ENCODE measurements at regions not wholly inside any gene's neighbourhood (a gene's known extent, or its start where the extent isn't known, plus 50 kb on each side); places are given as distances from the start of the nearest gene placed in this dataset.

- no peak for DNase-seq
- H3K36me3 ChIP-seq (replicated peaks in 1 of 2; ENCODE audit: insufficient read depth in 1 of 2, low read depth in 2 of 2), result no peaks in the 10 kb centered on the region
- no peak overlapping the region for H3K4me3 ChIP-seq
- no peaks in the 10 kb centered on the region for H3K27me3 ChIP-seq
- TF ChIP-seq CTCF (IDR thresholded peaks at IDR 0.05) (no peak), POLR2A (IDR thresholded peaks at IDR 0.05) (no peak)
- H3K27ac ChIP-seq, result no peak overlapping the region
- H3K9me3 ChIP-seq, result no peaks in the 10 kb centered on the region
- H3K4me1 ChIP-seq, result no peaks in the 10 kb centered on the region
- WGBS, 2 donors, result 86 to 93% methylated on average over 2 of the region's 2 CpGs
- no peak for ATAC-seq
- intact Hi-C loops (cut with DNase I), result no loop called here
Measured at GRCh38 chr4:85419103-85419502, 55.8 kb upstream of the ARHGAP24 start.

- DNase-seq, result no peak
- no peak for TF ChIP-seq POLR2A (IDR thresholded peaks at IDR 0.05)
- TF ChIP-seq CTCF (IDR thresholded peaks at IDR 0.05), result no peak
- 84 to 85% methylated on average over 6 of the region's 6 CpGs for WGBS, 2 donors
- intact Hi-C loops (cut with DNase I), result no loop called here
- no peaks in the 10 kb centered on the region for H3K9me3 ChIP-seq
- no peaks in the 10 kb centered on the region for H3K36me3 ChIP-seq (replicated peaks in 1 of 2; ENCODE audit: insufficient read depth in 1 of 2, low read depth in 2 of 2)
- no peaks in the 10 kb centered on the region for H3K4me1 ChIP-seq
- no peak overlapping the region for H3K27ac ChIP-seq
- ATAC-seq, result no peak
- no peaks in the 10 kb centered on the region for H3K27me3 ChIP-seq
- no peak overlapping the region for H3K4me3 ChIP-seq
Measured at GRCh38 chr4:85420831-85421230, 54.1 kb upstream of the ARHGAP24 start.

GRCh38 chr4:85423431-85423830 lies 51.5 kb upstream of the ARHGAP24 start:
- Histone ChIP-seq H3K27ac (no peak overlapping the region), H3K36me3 (replicated peaks in 1 of 2; ENCODE audit: insufficient read depth in 1 of 2, low read depth in 2 of 2) (no peaks in the 10 kb centered on the region), H3K27me3 (no peaks in the 10 kb centered on the region), H3K9me3 (no peaks in the 10 kb centered on the region), H3K4me1 (no peaks in the 10 kb centered on the region), H3K4me3 (no peak overlapping the region)
- ATAC-seq (no peak), DNase-seq (no peak)
- TF ChIP-seq POLR2A (IDR thresholded peaks at IDR 0.05) (no peak), CTCF (IDR thresholded peaks at IDR 0.05) (no peak)
- 84 to 85% methylated on average over 2 of the region's 2 CpGs for WGBS, 2 donors
- intact Hi-C loops (cut with DNase I), result no loop called here
